ENCODE measurements at regions not wholly inside any gene's neighbourhood (a gene's known extent, or its start where the extent isn't known, plus 50 kb on each side); places are given as distances from the start of the nearest gene placed in this dataset.

GRCh38 chr2:104358122-104358521, 495.8 kb upstream of the POU3F3 start:
- TF ChIP-seq CTCF (IDR thresholded peaks at IDR 0.05) (no peak), POLR2A (IDR thresholded peaks at IDR 0.05) (no peak)
